ENCODE measurements at regions not wholly inside any gene's neighbourhood (a gene's known extent, or its start where the extent isn't known, plus 50 kb on each side); places are given as distances from the start of the nearest gene placed in this dataset.
"Not testable (repeated sequence)": the region's sequence is repeated elsewhere in the genome, so short reads cannot be mapped to it uniquely, and the experiment has no call there.

DNA sequence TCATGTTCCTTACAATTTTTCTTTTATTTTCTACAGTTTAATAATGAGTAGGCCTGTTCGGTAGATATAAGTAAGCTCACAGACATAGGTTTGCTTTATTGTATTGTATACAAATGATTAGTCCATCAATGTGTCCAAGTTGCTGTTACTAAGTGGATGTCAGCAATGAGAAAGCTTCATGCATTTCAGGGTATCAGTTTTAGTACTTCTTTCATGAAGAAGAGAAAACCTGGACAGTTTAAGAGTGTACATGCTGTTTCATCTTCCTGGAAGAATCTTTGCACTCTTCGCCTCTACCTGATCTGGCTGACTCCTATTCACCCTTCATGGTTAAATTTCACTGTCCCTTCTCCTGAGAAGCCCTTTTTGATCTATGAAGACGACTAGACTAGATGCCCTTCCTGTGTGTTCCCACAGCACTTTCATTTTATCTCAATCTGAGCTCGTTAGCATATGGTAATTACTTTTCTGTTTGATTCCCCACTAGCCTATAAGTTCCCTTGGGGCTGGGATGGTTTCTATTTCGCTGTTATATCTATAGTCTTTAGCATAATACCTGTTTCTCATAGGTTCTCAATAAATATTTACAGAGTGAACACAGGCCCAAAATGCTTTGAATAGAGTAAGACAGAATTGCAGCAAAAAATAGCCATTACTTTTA is 70.7 kb downstream of the CETN3 start:
- no peak for DNase-seq (ENCODE audit: low spot score)

DNA sequence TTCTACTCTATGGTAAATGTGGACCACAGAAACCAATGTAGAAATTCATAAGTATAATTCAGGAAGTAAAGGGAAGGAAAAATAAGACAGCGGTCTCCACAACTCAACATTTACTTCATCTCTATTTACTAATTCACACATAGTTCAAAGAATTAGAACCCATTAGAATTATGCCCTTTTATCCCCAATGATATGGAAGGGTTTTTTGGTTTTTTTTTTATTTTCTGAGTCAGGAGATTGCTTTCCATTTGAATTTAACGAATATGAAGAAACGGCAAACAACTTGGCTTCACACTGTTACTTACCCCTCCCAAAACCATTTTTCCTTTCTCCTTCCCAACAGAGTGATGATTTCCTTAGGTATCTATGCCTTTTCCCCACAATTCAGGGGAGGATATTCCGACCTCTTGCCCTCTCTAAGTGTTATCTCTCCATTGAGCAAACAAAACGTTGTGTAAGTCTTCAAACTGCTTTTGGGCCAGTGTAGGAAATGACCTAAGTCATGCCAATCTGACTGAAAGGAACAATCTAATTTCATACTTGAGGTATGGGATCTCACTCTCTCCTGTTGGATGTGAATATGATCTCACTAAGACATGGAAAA is 72.0 kb downstream of the CETN3 start:
- DNase-seq (ENCODE audit: low spot score): no peak

DNA sequence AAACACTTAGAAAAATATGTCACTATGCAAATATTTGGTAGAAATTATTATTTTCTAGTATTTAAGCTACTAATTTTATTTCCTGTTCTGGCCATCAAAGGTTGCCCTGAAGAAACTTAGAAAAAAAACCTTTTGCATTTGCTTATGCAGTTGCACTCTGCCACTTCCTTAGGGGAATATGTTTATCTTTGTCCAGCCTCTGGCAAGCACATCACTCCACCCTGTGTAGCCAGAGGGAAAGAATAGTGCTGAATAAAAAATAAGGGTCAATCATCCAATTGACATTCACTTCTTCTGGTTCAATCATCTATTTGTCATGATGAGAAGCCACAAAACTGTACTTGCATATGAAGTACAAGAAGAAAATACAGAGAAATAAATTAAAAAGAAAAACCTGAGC is 72.8 kb downstream of the CETN3 start:
- DNase-seq (ENCODE audit: low spot score): no peak

DNA sequence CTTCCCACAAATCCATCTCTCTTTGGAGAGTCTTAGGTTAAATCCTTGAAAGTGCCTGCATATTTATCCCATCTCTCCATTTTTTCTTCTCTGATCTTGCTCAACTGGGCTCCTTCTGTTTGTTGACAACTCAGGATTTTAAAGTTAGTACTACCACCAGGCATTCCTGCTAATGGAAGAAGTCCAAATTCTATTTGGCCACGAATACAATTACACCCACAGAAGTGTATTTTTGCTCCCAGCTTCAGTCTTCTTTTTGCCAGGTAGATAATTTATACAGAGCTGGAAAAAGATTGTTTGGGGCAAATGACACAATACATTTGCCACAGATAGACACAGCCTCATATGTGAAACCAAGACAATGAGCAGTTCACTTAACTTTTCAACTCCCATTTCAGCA is 74.8 kb downstream of the CETN3 start:
- no peak for DNase-seq (ENCODE audit: low spot score)

DNA sequence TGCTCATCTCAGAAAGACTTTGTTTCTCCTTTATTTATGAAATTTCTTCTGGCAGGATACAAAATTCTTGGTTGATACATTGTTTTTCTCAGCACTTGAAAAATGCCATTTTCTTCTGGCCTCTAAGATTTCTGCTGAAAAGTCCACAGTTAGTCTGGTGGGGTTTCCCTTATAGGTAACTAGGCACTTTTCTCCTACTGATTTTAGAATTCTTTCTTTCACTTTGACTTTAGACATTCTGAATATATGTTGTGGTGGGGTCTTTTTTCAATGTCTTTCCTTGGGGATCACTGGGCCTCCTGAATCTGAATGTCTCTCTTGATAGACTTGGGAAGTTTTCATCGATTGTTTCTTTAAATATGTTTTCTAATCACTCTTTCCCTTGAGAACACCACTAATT is 79.6 kb downstream of the CETN3 start:
- DNase-seq (ENCODE audit: low spot score): no peak

DNA sequence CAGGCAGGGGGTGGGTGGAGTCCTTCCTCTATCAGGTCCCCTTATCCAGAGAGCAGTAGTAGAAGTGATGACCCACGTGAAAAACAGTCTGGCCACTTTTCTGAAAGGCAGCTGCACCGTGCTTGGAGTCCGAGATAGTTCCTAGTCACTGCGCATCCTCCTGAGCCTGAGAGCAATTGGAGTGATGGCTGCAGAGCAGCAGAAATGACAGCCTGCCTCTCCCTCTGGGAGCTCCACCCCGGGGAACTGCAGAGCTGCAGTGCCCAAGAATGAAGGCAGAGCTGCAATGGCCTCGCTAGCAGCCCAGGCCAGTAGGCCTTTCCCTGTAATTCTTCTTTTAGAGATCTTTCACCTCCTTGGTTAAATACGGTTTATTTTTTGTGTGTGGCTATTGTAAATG is 82.6 kb downstream of the CETN3 start:
- DNase-seq (ENCODE audit: low spot score): no peak

DNA sequence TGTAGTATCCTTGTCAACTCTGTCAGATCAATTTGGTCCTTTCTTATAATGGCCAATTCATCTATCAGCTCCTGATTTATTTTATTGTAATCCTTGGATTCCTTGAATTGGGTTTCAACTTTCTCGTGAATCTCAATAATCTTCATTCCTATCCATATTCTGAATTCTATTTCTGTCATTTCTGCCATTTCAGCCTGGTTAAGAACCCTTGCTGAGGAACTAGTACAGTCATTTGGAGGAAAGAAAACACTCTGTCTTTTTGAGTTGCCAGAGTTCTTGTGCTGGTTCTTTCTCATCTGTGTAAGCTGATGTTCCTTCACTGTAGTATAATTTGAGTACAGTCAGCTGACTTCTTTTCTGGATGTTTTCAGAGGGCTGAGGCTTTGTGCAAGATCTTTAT is 84.5 kb downstream of the CETN3 start:
- no peak for DNase-seq (ENCODE audit: low spot score)

DNA sequence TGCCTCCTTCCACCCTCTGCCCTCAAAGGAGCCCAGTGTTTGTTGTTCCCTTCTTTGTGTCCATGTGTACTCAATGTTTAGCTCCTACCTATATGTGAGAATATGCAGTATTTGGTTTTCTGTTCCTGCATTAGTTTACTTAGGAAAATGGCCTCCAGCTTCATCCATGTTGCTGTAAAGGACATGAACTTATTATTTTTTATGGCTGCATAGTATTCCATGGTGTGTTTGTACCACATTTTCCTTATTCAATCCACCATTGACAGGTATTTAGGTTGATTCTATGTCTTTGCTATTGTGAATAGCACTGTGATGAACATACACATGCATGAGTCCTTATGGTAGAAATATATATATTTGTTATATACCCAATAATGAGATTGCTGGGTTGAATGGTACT is 89.2 kb downstream of the CETN3 start:
- not testable (repeated sequence) for DNase-seq (ENCODE audit: low spot score)

DNA sequence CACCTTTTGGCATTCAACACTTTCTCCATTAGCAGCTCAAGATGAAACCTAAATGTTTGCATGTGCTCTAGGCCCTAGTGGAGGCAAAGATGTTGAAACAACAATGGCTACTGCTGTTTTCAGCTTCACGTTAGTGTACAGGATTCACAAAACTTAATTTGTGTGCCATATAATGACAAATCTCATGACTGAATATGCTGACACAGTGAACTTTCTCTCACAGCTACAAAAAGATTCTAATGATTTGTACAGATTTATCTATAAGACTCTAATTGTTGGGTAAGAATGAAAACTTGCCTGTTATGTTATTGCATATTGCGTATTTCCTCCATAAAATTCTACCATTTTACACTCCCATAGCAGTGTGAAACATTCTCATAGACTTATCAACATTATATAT is 97.5 kb downstream of the CETN3 start:
- no peak for DNase-seq (ENCODE audit: low spot score)

DNA sequence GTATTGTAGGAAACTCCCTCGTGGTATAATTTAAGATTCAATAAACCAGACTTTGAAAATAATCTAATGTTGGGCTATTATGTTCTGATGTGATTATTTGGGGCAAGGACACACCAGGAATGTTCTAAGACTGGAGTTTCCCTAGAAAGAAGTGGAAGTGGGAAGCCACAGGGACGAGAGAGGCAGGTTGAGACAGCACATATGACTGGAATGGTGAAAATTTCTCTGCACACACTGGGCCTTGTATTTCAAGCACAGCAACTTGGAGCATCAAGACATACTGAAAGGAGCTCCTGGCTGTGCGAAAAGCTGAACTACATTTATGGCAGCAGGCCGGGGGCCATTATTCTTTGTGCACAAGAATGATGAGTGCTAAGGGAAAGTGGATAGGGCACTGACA is 98.2 kb downstream of the CETN3 start:
- DNase-seq (ENCODE audit: low spot score): no peak

DNA sequence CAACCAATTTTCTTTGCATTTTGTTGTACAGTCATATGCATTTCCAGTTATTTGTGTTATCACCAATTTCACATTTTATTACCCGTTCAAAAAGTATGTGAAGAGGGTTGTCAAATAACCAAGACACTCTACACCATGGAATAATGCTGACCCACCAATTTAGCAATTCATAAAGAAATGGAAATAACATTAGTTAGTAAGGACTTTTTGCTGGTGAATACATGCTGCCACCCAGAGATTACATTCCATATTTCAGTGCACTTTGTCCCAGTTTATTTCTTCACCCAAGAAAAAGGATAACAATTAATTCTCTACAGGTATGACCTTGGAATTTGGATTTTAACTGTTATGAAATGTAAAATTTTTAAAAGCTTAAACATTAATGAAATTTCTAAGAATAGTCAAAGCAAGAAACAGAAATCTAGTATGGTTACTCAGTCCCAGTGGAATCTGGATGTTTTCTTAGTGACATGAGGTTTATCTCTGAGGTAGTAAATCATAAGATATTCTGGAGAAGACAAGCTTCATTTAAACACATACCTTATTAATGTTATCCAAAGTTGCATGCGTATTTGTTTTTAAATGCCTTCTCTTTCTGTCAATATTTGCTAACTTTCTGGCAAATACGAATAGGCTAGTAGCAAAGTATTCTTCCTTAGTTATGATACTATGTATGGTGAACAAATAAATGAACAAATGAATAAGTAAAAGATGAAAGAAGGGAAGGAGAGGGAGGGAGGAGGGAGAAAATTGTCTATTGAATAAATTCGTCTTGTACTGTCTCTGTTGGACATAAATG is 100.6 kb downstream of the CETN3 start:
- DNase-seq (ENCODE audit: low spot score): peak; percentile 2

DNA sequence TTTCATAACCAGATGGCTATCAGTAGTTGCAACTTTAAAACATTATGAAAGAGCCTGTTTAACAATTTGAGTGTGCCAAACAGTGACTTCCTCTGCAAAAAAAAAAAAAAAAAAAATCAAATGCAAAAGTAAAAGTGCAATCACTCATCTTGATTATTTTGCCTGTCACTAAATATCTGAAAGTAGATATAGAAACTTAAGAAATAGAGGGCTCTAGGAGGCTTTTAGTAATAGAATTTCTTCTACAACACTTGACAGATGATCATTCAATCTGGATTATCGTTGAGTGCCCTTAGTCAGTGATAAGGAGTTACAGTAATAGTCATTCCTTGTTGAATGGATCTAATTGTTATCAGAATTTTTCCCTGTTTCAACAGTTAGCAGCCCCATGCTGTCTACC is 101.8 kb downstream of the CETN3 start:
- no peak for DNase-seq (ENCODE audit: low spot score)

DNA sequence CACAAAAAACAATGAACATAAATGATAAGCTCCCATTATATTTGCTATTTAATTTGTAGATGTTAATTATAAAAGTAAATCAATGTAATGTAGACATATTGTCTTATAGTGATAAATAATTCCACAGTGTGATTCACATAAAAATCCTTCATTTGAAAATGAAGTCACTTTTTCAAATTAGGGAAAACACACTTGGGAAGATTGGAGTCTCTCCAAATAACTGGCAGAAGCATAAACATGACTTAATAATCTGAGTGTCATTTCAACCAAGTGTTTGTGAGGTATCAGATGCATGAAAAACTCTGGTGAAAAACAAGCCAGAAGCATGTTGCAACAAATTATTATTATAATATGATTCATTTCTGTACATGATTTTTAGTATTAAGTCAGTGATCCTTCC is 102.2 kb downstream of the CETN3 start:
- DNase-seq (ENCODE audit: low spot score): no peak

DNA sequence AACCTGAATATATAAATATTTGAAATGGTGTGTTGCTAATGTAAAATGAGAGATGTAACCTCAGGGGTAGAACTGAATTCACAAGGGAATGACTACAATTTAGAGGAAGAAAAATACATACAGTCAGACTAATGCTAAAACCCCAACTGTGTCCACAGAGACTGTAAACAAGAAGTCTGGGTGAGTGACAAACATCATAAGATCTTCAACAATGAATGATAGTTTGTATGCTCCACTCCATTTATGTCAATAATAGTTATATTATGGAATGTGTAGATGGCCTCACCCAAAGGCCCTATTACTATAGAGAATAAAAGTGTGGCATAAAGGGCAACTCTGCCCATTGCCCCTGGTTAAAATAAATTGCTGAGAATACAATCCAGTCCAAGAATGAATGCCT is 102.9 kb downstream of the CETN3 start:
- DNase-seq (ENCODE audit: low spot score): no peak

DNA sequence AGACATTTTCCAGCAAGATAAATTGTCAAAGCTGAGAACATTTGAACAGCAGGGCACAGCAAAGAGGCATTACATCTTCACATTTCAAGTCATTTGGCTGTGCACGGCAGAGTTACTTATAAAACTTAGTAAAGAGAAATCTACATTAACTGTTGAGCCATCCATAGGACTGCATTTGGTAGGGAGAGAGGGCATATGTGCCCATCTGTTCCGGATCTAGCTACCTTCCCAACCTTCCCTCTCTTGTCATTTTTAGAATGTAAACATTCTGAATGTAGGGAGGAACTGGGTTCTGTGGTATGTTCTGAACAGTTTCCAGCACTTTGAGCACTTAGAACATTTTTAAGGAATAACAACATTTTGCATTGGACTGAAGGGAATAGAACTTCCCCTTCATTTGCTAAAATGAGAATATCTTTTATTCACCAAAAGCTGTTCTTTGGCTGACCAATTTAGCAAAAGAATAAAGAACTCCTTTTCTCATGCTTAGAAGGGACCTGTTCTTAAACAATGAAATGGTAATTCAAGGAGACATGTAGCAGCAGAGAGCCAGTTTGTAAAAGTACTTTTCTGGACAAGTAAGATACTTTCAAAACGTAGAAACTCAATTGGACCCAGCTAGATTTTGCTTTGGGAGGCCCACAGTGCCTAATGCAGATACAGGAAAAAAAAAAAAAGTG is 104.4 kb downstream of the CETN3 start:
- no peak for DNase-seq (ENCODE audit: low spot score)

DNA sequence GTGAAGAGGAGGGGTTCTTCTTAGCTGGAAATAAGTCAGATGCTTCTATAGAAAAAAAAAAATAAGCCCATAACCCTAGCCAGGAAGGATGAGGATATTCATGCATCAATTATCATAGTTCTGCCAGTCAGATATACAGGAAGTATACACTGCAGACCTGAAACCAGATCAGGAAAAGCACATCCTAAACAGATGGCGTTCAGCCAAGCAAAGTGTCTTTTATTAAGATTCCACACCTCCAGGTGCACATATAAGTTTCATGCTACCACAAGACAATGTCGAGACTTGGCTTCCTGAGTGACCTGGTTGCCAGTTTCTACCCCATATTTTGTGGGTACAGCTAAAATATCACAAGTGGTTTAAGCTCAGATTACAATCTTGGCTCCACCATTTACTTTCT is 108.3 kb downstream of the CETN3 start:
- no peak for DNase-seq (ENCODE audit: low spot score)

DNA sequence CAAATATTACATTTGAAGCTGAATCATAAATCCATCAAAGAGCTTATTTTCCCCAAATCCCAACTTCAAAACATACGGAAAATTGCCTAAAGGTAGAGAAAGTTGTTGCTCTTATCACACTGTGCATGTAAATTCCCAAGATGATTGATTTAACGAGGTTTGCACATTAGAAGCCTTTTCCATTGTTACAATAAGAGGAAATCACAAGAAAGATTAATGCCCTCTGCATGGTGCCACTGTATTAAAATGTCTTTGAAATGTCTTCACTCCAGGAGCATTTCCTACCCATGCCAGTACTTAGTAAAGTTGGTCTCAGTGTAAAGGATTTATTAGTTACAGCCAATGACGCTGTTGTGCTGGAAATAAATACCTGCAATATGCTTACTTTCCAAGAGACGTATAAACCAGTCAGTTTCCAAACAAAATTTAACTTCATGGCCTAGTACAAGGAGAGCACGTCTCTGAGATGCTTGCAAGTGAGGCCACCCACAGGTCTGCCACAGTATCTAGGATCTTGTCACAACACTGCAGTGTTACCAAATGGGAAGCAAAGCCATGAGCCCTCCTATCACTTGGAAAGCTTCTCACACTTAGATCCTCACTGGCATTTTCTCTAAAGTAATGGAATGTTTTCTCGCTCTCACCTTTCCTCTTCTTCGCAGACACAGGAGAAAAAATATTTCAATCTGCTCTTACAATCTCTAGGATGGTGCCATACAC is 112.4 kb downstream of the CETN3 start:
- no peak for DNase-seq (ENCODE audit: low spot score)

DNA sequence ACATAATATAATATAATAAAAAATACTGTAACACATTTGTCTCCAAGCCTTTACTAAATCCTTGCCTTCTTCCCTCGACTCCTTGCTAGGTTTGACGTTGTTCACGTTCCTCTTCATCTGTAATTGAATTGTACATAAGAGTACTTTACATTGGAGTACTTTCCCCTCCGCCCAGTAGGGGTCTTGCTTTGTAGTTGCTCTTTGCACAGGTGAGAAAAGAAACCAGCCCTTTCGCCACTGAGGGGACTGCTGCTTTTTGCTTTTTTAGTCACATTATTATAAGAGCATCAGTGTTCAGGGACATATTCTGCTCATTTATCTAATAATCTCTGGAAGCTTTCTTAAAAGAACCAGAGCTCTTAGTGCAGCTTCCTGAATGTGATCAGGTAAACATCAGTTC is 115.0 kb downstream of the CETN3 start:
- DNase-seq (ENCODE audit: low spot score): no peak

DNA sequence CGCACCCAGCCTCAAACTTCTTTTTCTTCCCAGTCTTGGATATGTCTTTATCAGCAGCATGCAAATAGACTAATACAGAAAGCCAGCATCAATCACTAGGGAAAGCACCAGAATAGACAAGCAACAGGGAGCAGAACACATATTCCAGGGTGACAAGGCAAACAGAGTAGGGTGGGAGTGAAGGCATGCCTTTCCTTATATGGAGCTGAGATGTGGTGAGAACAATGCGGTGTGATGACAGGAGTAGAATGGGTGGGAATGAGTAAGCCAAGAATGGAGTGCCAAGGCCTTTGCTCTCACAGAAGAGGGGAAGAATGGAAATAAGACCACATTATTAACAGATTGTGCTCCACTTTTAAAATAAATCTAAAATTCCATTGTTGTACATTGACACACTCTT is 115.6 kb downstream of the CETN3 start:
- peak; percentile 6 for DNase-seq (ENCODE audit: low spot score)

DNA sequence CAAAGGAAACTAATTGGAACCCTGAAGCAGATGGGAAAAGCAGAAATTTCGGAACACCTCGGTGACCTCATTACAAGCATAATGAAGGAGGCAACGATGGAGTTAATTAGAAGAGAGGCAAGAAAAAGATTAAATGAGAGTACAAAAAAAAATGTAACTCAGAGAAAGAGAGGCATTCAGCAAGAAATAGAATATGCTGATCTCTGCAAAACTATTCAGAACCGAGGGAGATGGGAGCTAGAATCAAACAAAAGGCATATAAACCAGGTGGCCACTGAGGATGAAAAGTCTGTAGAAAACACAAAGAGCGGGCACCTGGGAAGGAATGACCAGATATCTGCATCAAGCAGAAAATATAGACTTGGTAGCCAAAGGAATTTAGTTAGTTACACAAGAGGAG is 118.9 kb downstream of the CETN3 start:
- no peak for DNase-seq (ENCODE audit: low spot score)

DNA sequence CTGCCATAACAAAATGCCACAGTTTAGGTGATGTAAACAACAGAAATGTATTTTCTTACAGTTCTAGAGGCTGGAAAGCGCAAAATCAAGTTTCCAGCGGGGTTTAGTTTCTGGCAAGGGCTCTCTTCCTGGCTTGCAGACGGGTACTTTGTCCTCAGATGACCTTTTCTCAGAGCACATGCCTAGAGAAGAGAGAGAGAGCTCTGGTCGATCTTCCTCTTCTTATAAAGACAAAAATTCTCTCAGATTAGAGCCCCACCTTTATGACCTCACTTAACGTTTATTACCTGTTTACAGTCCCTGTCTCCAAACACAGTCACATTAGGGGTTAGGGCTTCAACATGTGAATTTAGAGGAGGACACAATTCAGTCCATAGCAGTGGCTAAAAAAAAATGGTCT is 119.7 kb downstream of the CETN3 start:
- DNase-seq (ENCODE audit: low spot score): no peak

DNA sequence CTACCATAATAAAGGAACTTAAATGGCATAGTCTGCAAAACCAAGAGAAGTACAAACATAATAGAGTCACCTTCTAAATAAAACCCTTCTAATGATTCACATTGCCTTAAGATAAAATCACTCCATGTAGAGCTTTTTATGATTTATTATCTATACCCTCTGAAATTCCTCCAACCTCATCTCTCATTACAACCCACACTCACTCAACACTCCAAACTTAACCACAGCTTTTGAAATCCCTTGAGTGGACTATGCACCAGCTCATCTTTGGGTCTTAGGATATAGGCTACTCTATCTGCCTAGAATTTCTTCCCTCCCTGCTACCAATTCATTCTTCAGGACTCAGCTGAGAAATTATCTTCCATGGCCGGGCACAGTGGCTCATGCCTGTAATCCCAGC is 122.5 kb downstream of the CETN3 start:
- no peak for DNase-seq (ENCODE audit: low spot score)
